Glomerular visceral epithelial cell (primary cell): ENCODE measurements at regions not wholly inside any gene's neighbourhood (a gene's known extent, or its start where the extent isn't known, plus 50 kb on each side); places are given as distances from the start of the nearest gene placed in this dataset.

Experiments used
- DNase-seq: peaks from one replicate; pipeline ENCODE4 v3.0.0-alpha.2; 2016; ENCODE audit errors: extremely low spot score

DNA sequence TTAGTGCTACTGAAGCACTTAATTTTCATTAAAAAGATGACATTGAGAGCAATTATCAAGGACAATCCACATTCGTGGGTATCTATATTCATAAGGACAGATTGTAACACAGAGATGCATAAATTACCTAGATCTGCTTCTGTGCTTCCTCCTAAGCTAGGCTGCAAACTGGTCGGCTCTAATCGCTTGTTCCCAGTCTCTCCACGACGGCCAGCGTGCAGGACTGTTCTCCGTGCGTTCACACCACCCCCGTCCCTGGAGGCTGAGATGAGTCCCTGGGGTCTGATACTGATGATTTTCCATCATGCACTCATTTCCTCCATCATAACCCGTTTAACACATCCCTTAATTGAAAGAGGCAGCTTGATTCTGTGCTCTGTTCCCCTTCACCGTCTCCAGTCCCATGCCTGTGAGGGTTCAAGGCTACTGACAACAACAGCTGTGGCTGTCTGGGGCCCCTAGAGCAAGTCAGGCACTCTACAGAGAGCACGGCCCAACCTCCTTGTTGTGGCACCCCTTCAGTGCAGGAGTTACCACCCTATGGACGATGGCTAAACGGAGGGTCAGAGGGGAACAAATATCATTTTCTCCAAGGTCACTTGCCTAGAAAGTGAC, 469.6 kb downstream of the NPHP4 start:
- no peak for DNase-seq

- DNase-seq = no peak
Measured at GRCh38 chr1:5519366-5520135, 472.7 kb downstream of the NPHP4 start.

GRCh38 chr1:5516756-5517155, 475.5 kb downstream of the NPHP4 start:
- DNase-seq = no peak

- no peak for DNase-seq
Measured at GRCh38 chr1:5515501-5515900, 476.7 kb downstream of the NPHP4 start.

DNA sequence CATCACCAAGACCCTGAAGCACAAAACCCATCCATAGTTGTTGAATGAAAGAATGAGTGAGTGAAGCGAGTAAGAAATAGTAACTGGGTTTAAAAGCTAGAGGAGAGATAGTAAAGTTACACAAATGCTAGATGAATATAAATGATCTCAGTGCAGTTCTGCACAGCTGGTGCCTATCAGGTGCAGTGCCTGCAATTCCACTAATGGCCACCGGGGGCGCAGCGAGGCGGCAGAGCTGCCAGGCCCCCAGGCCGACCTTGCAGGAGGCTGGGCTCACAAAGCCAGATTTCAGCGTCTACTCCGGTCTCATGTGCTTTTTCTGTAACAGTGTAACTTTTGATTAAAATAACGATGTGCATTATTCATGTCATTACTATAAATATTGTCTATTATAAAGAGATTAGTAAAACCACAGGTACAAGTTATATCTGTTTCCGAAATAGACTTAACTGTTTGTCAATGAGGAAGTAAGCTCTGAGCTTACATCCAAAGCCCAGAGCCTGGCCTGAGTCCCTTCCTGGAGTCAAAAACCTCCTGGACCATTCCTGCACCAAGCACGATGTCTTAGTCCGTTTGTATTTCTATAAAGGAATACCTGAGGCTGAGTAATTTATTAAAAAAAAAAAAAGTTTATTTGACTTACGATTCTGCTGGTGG, 477.6 kb downstream of the NPHP4 start:
- DNase-seq = peak; percentile 17

GRCh38 chr1:5513846-5514526, 478.2 kb downstream of the NPHP4 start:
- DNase-seq = no peak

DNA sequence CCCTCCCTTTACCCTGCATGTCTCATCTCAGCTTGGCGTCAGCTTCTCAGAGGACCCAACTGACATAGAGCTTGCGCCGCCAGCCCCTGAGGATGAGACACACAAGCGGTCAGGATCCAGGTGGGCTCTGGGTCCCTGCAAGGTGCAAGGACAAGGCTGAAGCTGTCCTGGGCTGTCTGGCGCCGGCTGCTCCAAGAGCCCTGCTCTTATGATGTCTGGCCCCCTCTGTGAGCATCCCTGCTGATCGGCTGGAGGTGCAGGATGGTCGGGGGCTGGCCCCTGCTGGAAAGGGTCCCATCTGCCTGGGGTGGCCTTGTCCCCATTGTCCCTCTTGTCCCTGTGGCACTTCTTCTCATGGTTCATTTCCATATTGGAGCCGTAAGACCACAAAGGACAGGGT, 479.0 kb downstream of the NPHP4 start:
- DNase-seq = no peak

- no peak for DNase-seq
Measured at GRCh38 chr1:5511381-5512097, 480.7 kb downstream of the NPHP4 start.

DNA sequence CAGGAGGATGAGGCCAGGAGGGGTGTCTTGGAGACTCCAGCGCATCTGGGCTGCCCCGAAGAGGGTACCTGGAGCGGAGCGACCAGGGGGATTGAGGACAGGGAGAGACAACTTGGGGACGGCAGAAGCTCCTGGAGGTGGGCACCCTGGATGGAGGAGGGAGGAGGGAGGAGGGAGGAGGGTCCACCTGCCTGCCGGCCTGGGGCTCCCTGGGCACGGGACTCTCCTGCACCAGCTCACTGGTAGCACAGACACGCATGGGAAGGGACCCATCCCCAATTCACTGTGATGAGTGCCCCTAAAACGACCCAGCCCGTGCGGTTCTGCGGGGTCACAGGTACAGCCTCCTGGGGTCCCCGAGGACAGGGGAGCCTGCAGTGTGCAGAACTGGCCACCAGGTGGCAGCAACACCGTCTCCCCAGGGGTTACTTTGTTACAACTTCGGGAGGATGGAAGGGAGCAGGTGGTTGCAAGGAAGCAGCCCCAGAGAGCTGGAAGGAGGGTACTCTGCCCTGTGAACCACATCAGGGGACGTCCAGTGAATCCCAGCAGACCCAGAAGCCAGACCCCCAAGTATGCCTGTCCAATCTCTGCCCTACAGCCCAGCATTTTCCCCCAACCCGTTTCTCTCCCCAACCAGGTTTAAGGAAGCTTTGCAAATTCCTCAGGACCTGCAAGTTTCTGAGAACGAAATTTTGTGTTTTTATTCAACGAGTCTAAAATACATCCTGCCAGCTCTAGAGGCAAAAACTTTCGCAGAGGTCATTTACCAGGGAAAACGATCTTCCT, 482.4 kb downstream of the NPHP4 start:
- DNase-seq = peak; percentile 11

- no peak for DNase-seq
Measured at GRCh38 chr1:5508669-5509330, 483.4 kb downstream of the NPHP4 start.

DNA sequence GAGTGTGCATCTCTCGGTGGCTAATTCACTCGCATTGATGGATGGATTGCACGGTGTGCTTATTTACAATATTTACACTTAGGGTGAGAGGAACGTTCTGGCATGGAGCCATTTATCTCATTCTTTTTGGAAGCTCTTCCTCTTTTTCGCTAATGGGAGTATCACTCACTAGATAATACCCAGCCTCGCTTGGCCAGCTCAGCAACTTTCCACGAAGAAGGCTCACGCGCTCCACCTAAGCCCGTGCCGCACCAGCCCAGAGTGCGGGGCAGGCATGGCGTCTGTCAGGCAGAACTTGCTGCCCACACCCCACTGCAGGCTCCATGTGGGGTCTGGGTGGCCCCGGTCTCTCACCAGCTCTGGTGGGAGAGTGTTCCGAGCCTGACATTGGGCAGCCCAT, 484.9 kb downstream of the NPHP4 start:
- no peak for DNase-seq

DNA sequence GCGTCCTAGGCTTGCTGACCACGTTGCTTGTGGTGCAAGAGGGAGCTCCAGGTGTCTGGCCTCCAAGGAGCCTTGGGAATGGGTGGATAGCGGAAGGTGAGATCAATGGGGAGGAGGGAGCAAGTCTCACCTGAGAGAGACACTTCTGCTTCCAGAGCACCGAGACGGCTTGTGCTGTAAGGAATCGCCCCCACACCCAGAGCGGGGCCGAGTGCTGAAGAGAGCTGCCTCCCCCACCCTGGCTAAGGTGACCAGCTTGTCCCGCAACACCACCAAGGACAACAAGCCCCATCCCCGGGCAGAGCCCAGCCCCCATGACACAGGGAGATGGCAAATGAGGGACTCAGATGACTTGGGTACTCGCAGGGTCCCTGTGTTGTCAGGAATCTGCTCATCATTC, 485.6 kb downstream of the NPHP4 start:
- DNase-seq = no peak

DNA sequence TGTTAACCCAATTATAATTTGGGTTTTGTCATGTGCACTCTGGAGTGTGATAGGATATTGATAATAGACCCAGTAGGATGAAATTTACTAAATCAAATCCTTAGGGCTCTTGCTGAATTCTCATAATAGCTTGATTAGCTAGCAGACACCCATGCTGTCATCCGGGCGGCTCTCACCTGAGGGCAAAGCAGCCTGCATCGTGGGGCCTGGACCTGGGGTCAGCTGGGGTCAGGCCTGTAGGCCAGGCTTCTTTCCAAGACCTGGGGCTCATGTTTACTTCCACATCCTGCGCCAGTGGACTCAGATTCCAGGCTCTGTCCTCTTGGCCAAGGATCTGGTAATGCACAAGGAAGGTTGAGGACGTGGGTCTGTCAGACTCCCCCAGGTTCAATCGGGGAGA, 486.3 kb downstream of the NPHP4 start:
- DNase-seq = no peak

DNA sequence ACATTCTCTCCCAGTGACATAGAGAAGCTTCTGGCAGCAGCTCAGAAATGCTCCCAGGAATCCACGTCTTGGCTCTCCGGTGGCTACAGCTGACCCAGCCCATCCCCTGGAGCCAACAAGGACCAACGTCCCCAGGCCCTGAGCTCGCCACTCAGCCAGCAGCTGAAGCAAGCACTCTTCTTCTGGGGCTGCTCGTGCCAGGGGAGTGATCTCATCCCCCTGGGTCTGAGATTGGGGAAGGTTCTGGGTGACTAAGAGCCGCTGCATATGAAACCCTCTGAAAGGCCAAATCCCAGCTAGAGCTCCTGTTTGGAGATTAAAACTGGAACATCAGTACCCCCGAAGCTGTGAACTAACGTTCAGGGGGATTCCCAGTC, 487.9 kb downstream of the NPHP4 start:
- no peak for DNase-seq

DNA sequence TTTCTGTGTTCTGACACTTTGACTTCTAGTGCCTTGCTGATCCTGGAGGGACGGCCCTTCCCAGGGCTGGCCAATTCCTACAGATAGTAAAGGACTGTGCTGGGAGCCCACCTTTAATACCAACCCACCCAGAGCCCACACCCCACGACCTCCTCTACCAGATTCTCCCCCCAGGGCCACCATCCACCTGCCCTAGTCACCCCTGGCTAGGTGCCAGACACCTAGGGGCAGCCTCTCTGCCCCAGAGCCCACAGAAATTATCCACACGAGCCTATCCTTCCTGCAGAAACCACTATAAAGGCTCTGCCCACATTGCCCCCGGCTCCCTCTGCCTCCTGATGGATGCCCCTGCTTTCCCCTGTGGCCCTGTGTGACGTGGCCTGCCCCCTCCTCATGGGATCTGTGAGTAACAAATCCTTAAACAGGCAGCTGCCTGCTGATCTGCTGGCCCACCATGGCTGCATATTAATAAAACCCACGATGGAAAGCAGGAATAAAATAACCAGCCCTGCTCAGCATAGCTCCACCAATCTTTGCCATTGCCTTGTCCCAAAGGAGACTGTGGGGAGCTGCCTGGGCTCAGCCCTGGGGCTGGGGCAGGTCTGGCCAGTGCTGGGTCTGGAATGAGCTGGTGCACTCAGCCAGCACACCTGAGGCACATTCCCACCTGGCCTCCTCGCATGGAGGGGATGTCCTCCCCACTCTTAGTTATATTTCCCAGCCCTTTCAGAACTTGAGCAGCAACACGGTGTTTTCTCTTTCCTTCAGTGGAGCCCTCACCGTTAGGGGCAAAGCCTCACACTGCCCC, 488.5 kb downstream of the NPHP4 start:
- DNase-seq = no peak

GRCh38 chr1:5502311-5503194, 489.7 kb downstream of the NPHP4 start:
- no peak for DNase-seq

DNA sequence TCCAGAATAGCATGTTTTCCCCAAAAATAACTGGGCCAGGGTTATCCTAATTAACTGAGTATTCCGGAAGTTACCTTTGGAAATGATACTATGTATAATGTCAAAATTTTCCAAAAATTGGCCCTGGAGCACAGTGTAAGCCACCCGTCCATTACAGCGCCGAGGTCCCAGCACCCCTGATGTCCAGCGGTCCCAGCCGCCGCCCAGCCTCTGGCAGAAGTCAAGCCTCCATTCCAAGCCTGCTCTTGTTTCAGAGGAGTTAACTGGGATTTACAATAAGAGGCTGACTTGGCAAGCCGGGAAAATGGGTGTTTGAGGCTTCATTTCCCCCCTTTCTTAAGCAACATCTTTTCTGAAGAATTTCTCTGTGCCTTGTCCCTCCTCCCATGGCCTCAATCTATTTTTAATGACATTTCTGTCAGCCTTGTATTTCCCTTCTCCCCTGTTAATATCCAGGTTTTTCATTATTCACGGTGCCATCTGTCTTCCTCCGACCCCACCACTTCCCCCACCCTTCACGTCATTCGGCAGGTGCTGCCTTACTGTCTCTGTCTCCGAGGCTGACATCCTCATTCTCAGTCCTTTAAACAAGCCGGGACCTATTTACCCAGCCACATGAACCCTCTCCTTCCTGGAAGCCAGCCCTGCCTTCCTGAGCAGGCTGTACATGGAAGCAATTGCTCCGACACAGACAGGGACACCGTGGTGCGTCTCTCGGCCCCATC, 490.9 kb downstream of the NPHP4 start:
- no peak for DNase-seq

DNA sequence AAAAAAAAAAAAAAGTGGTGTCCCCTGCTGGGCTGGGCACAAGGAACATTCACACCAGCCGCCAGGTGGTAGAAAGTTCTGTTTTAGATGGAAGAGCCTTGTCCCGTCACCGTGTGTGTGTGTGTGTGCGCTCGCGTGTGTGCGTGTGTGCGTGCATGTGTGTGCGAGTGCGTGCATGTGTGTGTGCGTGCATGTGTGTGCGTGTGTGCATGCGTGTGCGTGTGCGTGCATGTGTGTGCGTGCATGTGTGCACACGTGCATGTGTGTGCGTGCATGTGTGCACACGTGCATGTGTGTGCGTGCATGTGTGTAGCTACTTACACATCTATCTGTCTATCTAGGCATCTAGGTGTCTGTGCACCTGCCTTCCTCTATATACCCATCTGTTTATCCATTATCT, 491.7 kb downstream of the NPHP4 start:
- DNase-seq = no peak
